ENCODE measurements at regions not wholly inside any gene's neighbourhood (a gene's known extent, or its start where the extent isn't known, plus 50 kb on each side); places are given as distances from the start of the nearest gene placed in this dataset.

GRCh38 chr20:7015257-7015656 lies 247.8 kb downstream of the BMP2 start:
- TF ChIP-seq FOXM1 (IDR thresholded peaks at IDR 0.05; ENCODE audit: borderline replicate concordance) (no peak), NFRKB (IDR thresholded peaks at IDR 0.05) (no peak), ARNT (IDR thresholded peaks at IDR 0.05) (no peak)
